Mesendoderm (in vitro differentiated cells): ENCODE measurements at regions not wholly inside any gene's neighbourhood (a gene's known extent, or its start where the extent isn't known, plus 50 kb on each side); places are given as distances from the start of the nearest gene placed in this dataset.
A peak's percentile ranks its signal among the peaks of the same experiment; 100 is the strongest.
"Not testable (repeated sequence)": the region's sequence is repeated elsewhere in the genome, so short reads cannot be mapped to it uniquely, and the experiment has no call there.

Experiments used
- DNase-seq: peaks from one replicate; pipeline ENCODE4 v3.0.0; 2013
- H2AK5ac ChIP-seq: 2 replicates; pipeline ENCODE4 v1.6.1; 2013; ENCODE audit warnings: low read length, inconsistent platforms
- H2BK120ac ChIP-seq: 2 replicates; pipeline ENCODE4 v1.6.1; 2013; ENCODE audit warnings: low read depth, mild to moderate bottlenecking, low read length, moderate library complexity, mixed read lengths
- H2BK15ac ChIP-seq: replicated peaks from 2 replicates; pipeline ENCODE4 v1.6.1; 2013; ENCODE audit warnings: low read depth, mild to moderate bottlenecking, moderate library complexity
- H2BK5ac ChIP-seq: 2 replicates; pipeline ENCODE4 v1.6.1; 2013; ENCODE audit warnings: low read length, inconsistent platforms
- H3K18ac ChIP-seq: 2 replicates; pipeline ENCODE4 v1.6.1; 2013; ENCODE audit warnings: mild to moderate bottlenecking, low read length, mixed read lengths
- H3K23ac ChIP-seq: one replicate; pipeline ENCODE4 v1.6.1; 2013; ENCODE audit warnings: low read length
- H3K27ac ChIP-seq: 2 replicates; pipeline ENCODE4 v1.5.1; 2013; ENCODE audit warnings: low read depth, mild to moderate bottlenecking, inconsistent platforms, low read length, moderate library complexity
- H3K27me3 ChIP-seq: 2 replicates; pipeline ENCODE4 v1.6.1; 2013; ENCODE audit warnings: low read length, control low read depth, mild to moderate bottlenecking, inconsistent platforms; ENCODE audit not compliant: insufficient read depth, poor library complexity
- H3K36me3 ChIP-seq: 2 replicates; pipeline ENCODE4 v1.6.1; 2013; ENCODE audit warnings: low read length, inconsistent platforms; ENCODE audit not compliant: control insufficient read depth, insufficient read depth
- H3K4ac ChIP-seq: one replicate; pipeline ENCODE4 v1.6.1; 2013; ENCODE audit warnings: low read depth, mild to moderate bottlenecking, low read length, moderate library complexity
- H3K4me1 ChIP-seq: 2 replicates; pipeline ENCODE4 v1.6.1; 2013; ENCODE audit warnings: low read depth, low read length, inconsistent platforms; ENCODE audit not compliant: control insufficient read depth
- H3K4me2 ChIP-seq: 2 replicates; pipeline ENCODE4 v1.6.1; 2013; ENCODE audit warnings: low read length
- H3K4me3 ChIP-seq: 2 replicates; pipeline ENCODE4 v1.5.1; 2013; ENCODE audit warnings: mild to moderate bottlenecking, low read length
- H3K56ac ChIP-seq: one replicate; pipeline ENCODE4 v1.6.1; 2013; ENCODE audit warnings: low read length
- H3K79me1 ChIP-seq: 2 replicates; pipeline ENCODE4 v1.6.1; 2013; ENCODE audit warnings: low read length, inconsistent platforms
- H3K79me2 ChIP-seq: 2 replicates; pipeline ENCODE4 v1.6.1; 2013; ENCODE audit warnings: mild to moderate bottlenecking, low read length; ENCODE audit not compliant: control insufficient read depth, insufficient read depth
- H3K9ac ChIP-seq: 2 replicates; pipeline ENCODE4 v1.6.1; 2013; ENCODE audit warnings: low read length, inconsistent platforms
- H4K5ac ChIP-seq: one replicate; pipeline ENCODE4 v1.6.1; 2013; ENCODE audit warnings: low read length
- H4K8ac ChIP-seq: one replicate; pipeline ENCODE4 v1.6.1; 2013; ENCODE audit warnings: low read depth, mild to moderate bottlenecking, control low read depth, low read length, moderate library complexity
- WGBS: extraction: QIAGEN DNeasy Blood & Tissue Kit; methylation state at CpG from one replicate; pipeline ENCODE4 v1.1.7; 2013; ENCODE audit warnings: low lambda C conversion rate, missing lambda C conversion rate; ENCODE audit not compliant: insufficient coverage; ENCODE audit errors: extremely low coverage; 5-methylcytosine and 5-hydroxymethylcytosine counted together

GRCh38 chr4:72753414-72753813 lies 184.4 kb upstream of the ADAMTS3 start:
- H3K4me3 ChIP-seq, H3K4me1 ChIP-seq, H3K56ac ChIP-seq, H3K36me3 ChIP-seq, H3K18ac ChIP-seq, H3K4ac ChIP-seq, H3K27ac ChIP-seq, H3K79me1 ChIP-seq, H3K9ac ChIP-seq, H3K27me3 ChIP-seq, H2BK5ac ChIP-seq, H3K4me2 ChIP-seq, H4K8ac ChIP-seq, H3K79me2 ChIP-seq, H2AK5ac ChIP-seq, H4K5ac ChIP-seq, H3K23ac ChIP-seq, H2BK120ac ChIP-seq, DNase-seq, H2BK15ac ChIP-seq: not testable (repeated sequence)

- no peak overlapping the region for H2BK15ac ChIP-seq
- H2BK5ac ChIP-seq = no peak overlapping the region
- H3K23ac ChIP-seq = no peak overlapping the region
- DNase-seq = no peak
- no peaks in the 10 kb centered on the region for H3K27me3 ChIP-seq
- H3K4ac ChIP-seq = no peak overlapping the region
- no peak overlapping the region for H3K56ac ChIP-seq
- H4K8ac ChIP-seq = no peak overlapping the region
- WGBS = no CpG with 5 or more reads among the region's 1 CpG
- no peak overlapping the region for H3K27ac ChIP-seq
- H4K5ac ChIP-seq = no peak overlapping the region
- H3K18ac ChIP-seq = no peak overlapping the region
- no peaks in the 10 kb centered on the region for H3K79me2 ChIP-seq
- H3K4me3 ChIP-seq = no peak overlapping the region
- no peak overlapping the region for H3K4me2 ChIP-seq
- no peaks in the 10 kb centered on the region for H3K36me3 ChIP-seq
- H3K9ac ChIP-seq = no peak overlapping the region
- no peak overlapping the region for H2BK120ac ChIP-seq
- no peaks in the 10 kb centered on the region for H3K4me1 ChIP-seq
- H2AK5ac ChIP-seq = no peak overlapping the region
- H3K79me1 ChIP-seq = no peaks in the 10 kb centered on the region
These were observed 175.2 kb upstream of the ADAMTS3 start for GRCh38 chr4:72744103-72744725.

DNA sequence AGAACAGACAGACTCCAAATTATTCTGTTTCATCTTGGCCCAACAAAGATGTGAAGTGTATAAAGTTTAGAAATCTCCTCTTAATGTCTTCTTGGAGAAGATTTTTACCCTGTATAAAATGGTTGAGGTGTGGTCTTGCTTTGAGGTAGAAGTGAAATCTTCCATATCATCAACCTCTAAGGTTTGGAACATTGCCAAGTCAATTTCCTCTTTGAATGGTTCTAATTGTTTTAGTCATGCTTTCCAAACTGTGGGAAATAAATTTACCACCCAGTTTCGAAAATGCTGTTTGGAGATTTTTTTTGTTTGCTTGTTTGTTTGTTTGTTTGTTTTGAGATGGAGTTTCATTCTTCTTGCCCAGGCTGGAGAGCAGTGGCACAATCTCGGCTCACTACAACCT lies 174.1 kb upstream of the ADAMTS3 start:
- Histone ChIP-seq H3K79me2 (no peaks in the 10 kb centered on the region), H3K18ac (peak overlapping the region; percentile 39), H2BK120ac (no peak overlapping the region), H3K79me1 (no peaks in the 10 kb centered on the region), H2BK5ac (no peak overlapping the region), H3K4me2 (no peak overlapping the region), H3K36me3 (no peaks in the 10 kb centered on the region), H4K8ac (no peak overlapping the region), H3K56ac (no peak overlapping the region), H2AK5ac (no peak overlapping the region), H3K9ac (no peak overlapping the region), H3K27ac (no peak overlapping the region), H3K4ac (no peak overlapping the region), H2BK15ac (no peak overlapping the region), H4K5ac (no peak overlapping the region), H3K27me3 (no peaks in the 10 kb centered on the region), H3K23ac (no peak overlapping the region), H3K4me1 (no peaks in the 10 kb centered on the region), H3K4me3 (no peak overlapping the region)
- WGBS = no CpG with 5 or more reads among the region's 2 CpGs
- no peak for DNase-seq

DNA sequence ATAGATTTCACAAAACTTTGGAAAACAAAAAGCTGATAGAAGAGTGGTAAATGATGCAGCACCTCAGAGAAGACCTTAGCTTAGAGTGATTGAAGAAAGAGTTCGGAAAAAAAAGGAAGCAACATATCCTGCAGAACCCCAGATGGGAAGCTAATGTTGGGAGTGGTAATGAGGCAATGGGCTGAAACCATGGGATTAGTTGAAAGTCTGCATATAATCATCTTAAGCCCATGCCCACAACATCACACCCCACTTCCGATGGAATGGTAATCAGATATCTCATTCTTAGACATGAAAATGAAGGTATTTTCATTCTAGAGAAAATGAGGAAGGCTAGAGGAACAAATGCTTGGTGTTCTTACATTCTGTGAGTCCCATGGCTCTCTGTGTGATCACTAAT lies 146.3 kb upstream of the ADAMTS3 start:
- no peak overlapping the region for H2BK120ac ChIP-seq

GRCh38 chr4:72714482-72715279 lies 145.7 kb upstream of the ADAMTS3 start:
- H2AK5ac ChIP-seq = no peak overlapping the region
- H3K4me3 ChIP-seq = no peak overlapping the region
- no peaks in the 10 kb centered on the region for H3K79me1 ChIP-seq
- no peak overlapping the region for H4K5ac ChIP-seq
- no peak overlapping the region for H3K56ac ChIP-seq
- no peak overlapping the region for H3K4ac ChIP-seq
- no peak overlapping the region for H3K23ac ChIP-seq
- H2BK15ac ChIP-seq = no peak overlapping the region
- H3K9ac ChIP-seq = no peak overlapping the region
- no peak overlapping the region for H2BK5ac ChIP-seq
- no peak for DNase-seq
- H3K36me3 ChIP-seq = no peaks in the 10 kb centered on the region
- peaks cover 3% of the 10 kb centered on the region for H3K4me1 ChIP-seq
- no peak overlapping the region for H2BK120ac ChIP-seq
- H4K8ac ChIP-seq = no peak overlapping the region
- H3K27me3 ChIP-seq = no peaks in the 10 kb centered on the region
- H3K4me2 ChIP-seq = no peak overlapping the region
- H3K27ac ChIP-seq = no peak overlapping the region
- no peaks in the 10 kb centered on the region for H3K79me2 ChIP-seq
- no CpG with 5 or more reads among the region's 6 CpGs for WGBS
- no peak overlapping the region for H3K18ac ChIP-seq

More for the DNA sequence above, 146.3 kb upstream of the ADAMTS3 start:
- Histone ChIP-seq H3K27ac (no peak overlapping the region), H3K27me3 (no peaks in the 10 kb centered on the region), H3K4me2 (no peak overlapping the region), H3K56ac (no peak overlapping the region), H2BK15ac (no peak overlapping the region), H4K8ac (no peak overlapping the region), H3K4me3 (no peak overlapping the region), H3K9ac (no peak overlapping the region), H3K23ac (no peak overlapping the region), H3K4me1 (peaks cover 3% of the 10 kb centered on the region), H2BK5ac (no peak overlapping the region), H4K5ac (no peak overlapping the region), H3K79me2 (no peaks in the 10 kb centered on the region), H2AK5ac (no peak overlapping the region), H3K36me3 (no peaks in the 10 kb centered on the region), H3K18ac (no peak overlapping the region), H3K4ac (no peak overlapping the region), H3K79me1 (no peaks in the 10 kb centered on the region)
- no peak for DNase-seq
- WGBS = no CpG with 5 or more reads among the region's 2 CpGs

DNA sequence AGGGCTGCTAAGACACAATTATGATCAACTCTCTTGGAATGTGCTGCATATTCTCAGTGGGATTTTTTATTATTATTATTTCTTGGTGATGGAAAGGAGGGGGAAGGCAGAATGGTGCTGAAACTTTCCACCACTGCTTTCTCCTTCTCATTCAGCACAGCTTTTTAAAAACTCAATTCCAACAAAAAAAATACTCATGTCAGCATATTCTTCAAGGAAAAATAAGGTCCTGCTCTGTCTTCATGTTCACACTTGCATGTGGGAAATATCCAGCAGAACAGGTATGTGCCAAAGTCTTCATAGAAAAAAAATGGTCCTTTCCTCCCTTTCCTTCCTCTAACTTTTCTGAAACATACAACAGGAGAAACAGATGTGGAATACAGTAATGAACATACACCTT lies 144.0 kb upstream of the ADAMTS3 start:
- DNase-seq = no peak
- Histone ChIP-seq H3K9ac (no peak overlapping the region), H3K79me2 (no peaks in the 10 kb centered on the region), H3K4ac (no peak overlapping the region), H2AK5ac (no peak overlapping the region), H3K18ac (no peak overlapping the region), H3K79me1 (no peaks in the 10 kb centered on the region), H3K4me3 (no peak overlapping the region), H4K8ac (no peak overlapping the region), H3K36me3 (no peaks in the 10 kb centered on the region), H3K4me1 (peaks cover 3% of the 10 kb centered on the region), H3K23ac (no peak overlapping the region), H2BK5ac (no peak overlapping the region), H3K27me3 (no peaks in the 10 kb centered on the region), H2BK120ac (no peak overlapping the region), H4K5ac (no peak overlapping the region), H3K56ac (no peak overlapping the region), H2BK15ac (no peak overlapping the region), H3K27ac (no peak overlapping the region), H3K4me2 (no peak overlapping the region)
